GM23338 (cell line): ENCODE measurements at regions not wholly inside any gene's neighbourhood (a gene's known extent, or its start where the extent isn't known, plus 50 kb on each side); places are given as distances from the start of the nearest gene placed in this dataset.

Experiments used
- CREB1 ChIP-seq: fragments of 250-450 bp; sonication (Bioruptor Pico); IDR thresholded peaks from 2 replicates; pipeline ENCODE4 v1.5.0; 2020; ENCODE audit warnings: low read depth, mild to moderate bottlenecking, moderate library complexity
- CTCF ChIP-seq, 2 experiments: fragments of 200-600 bp in 1 of 2; sonication (generic) in 1 of 2; conservative IDR thresholded peaks; 2 replicates each; pipeline versions ENCODE4 v1.5.1 to v1.6.1; 2016 to 2017; ENCODE audit warnings: antibody characterized with exemption in 2 of 2, low read depth in 2 of 2, mild to moderate bottlenecking in 2 of 2, moderate library complexity in 1 of 2
- POLR2AphosphoS5 ChIP-seq: IDR thresholded peaks from 2 replicates; pipeline ENCODE4 v1.6.1; 2016; ENCODE audit warnings: antibody characterized with exemption, low read depth
- TF ChIP-seq, protein P1 (sequence below): fragments of 250-450 bp; sonication (Bioruptor Pico); IDR thresholded peaks from 2 replicates; pipeline ENCODE4 v1.5.0; 2020; ENCODE audit warnings: mild to moderate bottlenecking, moderate library complexity

GRCh38 chr10:90675621-90676020 lies 182.2 kb downstream of the HTR7 start (continued):
- TF ChIP-seq CTCF (conservative IDR thresholded peaks at IDR 0.05; ENCODE audit: low read depth in 2 of 2) = no peak
- TF ChIP-seq POLR2AphosphoS5 = no peak
- TF ChIP-seq, protein P1, sequence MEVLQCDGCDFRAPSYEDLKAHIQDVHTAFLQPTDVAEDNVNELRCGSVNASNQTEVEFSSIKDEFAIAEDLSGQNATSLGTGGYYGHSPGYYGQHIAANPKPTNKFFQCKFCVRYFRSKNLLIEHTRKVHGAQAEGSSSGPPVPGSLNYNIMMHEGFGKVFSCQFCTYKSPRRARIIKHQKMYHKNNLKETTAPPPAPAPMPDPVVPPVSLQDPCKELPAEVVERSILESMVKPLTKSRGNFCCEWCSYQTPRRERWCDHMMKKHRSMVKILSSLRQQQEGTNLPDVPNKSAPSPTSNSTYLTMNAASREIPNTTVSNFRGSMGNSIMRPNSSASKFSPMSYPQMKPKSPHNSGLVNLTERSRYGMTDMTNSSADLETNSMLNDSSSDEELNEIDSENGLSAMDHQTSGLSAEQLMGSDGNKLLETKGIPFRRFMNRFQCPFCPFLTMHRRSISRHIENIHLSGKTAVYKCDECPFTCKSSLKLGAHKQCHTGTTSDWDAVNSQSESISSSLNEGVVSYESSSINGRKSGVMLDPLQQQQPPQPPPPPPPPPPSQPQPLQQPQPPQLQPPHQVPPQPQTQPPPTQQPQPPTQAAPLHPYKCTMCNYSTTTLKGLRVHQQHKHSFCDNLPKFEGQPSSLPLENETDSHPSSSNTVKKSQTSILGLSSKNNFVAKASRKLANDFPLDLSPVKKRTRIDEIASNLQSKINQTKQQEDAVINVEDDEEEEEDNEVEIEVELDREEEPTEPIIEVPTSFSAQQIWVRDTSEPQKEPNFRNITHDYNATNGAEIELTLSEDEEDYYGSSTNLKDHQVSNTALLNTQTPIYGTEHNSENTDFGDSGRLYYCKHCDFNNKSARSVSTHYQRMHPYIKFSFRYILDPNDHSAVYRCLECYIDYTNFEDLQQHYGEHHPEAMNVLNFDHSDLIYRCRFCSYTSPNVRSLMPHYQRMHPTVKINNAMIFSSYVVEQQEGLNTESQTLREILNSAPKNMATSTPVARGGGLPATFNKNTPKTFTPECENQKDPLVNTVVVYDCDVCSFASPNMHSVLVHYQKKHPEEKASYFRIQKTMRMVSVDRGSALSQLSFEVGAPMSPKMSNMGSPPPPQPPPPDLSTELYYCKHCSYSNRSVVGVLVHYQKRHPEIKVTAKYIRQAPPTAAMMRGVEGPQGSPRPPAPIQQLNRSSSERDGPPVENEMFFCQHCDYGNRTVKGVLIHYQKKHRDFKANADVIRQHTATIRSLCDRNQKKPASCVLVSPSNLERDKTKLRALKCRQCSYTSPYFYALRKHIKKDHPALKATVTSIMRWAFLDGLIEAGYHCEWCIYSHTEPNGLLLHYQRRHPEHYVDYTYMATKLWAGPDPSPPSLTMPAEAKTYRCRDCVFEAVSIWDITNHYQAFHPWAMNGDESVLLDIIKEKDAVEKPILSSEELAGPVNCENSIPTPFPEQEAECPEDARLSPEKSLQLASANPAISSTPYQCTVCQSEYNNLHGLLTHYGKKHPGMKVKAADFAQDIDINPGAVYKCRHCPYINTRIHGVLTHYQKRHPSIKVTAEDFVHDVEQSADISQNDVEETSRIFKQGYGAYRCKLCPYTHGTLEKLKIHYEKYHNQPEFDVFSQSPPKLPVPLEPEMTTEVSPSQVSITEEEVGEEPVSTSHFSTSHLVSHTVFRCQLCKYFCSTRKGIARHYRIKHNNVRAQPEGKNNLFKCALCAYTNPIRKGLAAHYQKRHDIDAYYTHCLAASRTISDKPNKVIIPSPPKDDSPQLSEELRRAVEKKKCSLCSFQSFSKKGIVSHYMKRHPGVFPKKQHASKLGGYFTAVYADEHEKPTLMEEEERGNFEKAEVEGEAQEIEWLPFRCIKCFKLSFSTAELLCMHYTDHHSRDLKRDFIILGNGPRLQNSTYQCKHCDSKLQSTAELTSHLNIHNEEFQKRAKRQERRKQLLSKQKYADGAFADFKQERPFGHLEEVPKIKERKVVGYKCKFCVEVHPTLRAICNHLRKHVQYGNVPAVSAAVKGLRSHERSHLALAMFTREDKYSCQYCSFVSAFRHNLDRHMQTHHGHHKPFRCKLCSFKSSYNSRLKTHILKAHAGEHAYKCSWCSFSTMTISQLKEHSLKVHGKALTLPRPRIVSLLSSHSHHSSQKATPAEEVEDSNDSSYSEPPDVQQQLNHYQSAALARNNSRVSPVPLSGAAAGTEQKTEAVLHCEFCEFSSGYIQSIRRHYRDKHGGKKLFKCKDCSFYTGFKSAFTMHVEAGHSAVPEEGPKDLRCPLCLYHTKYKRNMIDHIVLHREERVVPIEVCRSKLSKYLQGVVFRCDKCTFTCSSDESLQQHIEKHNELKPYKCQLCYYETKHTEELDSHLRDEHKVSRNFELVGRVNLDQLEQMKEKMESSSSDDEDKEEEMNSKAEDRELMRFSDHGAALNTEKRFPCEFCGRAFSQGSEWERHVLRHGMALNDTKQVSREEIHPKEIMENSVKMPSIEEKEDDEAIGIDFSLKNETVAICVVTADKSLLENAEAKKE (CRISPR knock-in tag) = no peak
- TF ChIP-seq CREB1 (CRISPR knock-in tag) = no peak
